Right lobe of liver (tissue), 4 donors: ENCODE measurements at regions not wholly inside any gene's neighbourhood (a gene's known extent, or its start where the extent isn't known, plus 50 kb on each side); places are given as distances from the start of the nearest gene placed in this dataset.

ENCODE experiments used
- CTCF ChIP-seq, 4 donors: fragments of 200-600 bp in 3 of 4; fragments of 450-650 bp in 1 of 4; IDR thresholded peaks; one replicate each; pipeline versions ENCODE4 v1.5.1 to v1.8.0; 2016 to 2022; ENCODE audit warnings: antibody characterized with exemption in 4 of 4, mild to moderate bottlenecking in 2 of 4
- POLR2A ChIP-seq: fragments of 450-650 bp; IDR thresholded peaks from one replicate; pipeline ENCODE4 v1.6.1; 2017; ENCODE audit warnings: antibody characterized with exemption, mild to moderate bottlenecking
- donor health status: DM: no; HTN: no; CAD: no.
- donor health status: DM: no; HTN: no; CAD: no.
- donor health status: DM: no; HTN: yes; CAD: no.

GRCh38 chr2:151070253-151070652 is 191.4 kb downstream of the RBM43 start:
- TF ChIP-seq POLR2A, result no peak
- TF ChIP-seq CTCF (IDR thresholded peaks at IDR 0.05), result no peak
